ENCODE measurements at regions not wholly inside any gene's neighbourhood (a gene's known extent, or its start where the extent isn't known, plus 50 kb on each side); places are given as distances from the start of the nearest gene placed in this dataset.

- H3K4me3 ChIP-seq (ENCODE audit: low read length): no peak overlapping the region
- no peaks in the 10 kb centered on the region for H3K27me3 ChIP-seq (ENCODE audit: control insufficient read depth, insufficient read depth, low read length)
- no peak overlapping the region for H3K27ac ChIP-seq (ENCODE audit: low read length)
- no peaks in the 10 kb centered on the region for H3K9me3 ChIP-seq (ENCODE audit: control insufficient read depth, low read depth, low read length)
- no peaks in the 10 kb centered on the region for H3K36me3 ChIP-seq (ENCODE audit: control insufficient read depth, low read depth, low read length)
- H3K9ac ChIP-seq (ENCODE audit: low read length): no peak overlapping the region
- H3K4me1 ChIP-seq (ENCODE audit: control insufficient read depth, low read depth, low read length): no peaks in the 10 kb centered on the region
Measured at GRCh38 chr2:238638100-238638981, 209.5 kb upstream of the TWIST2 start.

GRCh38 chr2:238638982-238639628 is 208.8 kb upstream of the TWIST2 start:
- Histone ChIP-seq H3K4me3 (ENCODE audit: low read length) (no peak overlapping the region), H3K9me3 (ENCODE audit: control insufficient read depth, low read depth, low read length) (no peaks in the 10 kb centered on the region), H3K36me3 (ENCODE audit: control insufficient read depth, low read depth, low read length) (no peaks in the 10 kb centered on the region), H3K27ac (ENCODE audit: low read length) (no peak overlapping the region), H3K4me1 (ENCODE audit: control insufficient read depth, low read depth, low read length) (no peaks in the 10 kb centered on the region), H3K9ac (ENCODE audit: low read length) (no peak overlapping the region), H3K27me3 (ENCODE audit: control insufficient read depth, insufficient read depth, low read length) (no peaks in the 10 kb centered on the region)

- H3K36me3 ChIP-seq (ENCODE audit: control insufficient read depth, low read depth, low read length): no peaks in the 10 kb centered on the region
- H3K27me3 ChIP-seq (ENCODE audit: control insufficient read depth, insufficient read depth, low read length): no peaks in the 10 kb centered on the region
- H3K4me3 ChIP-seq (ENCODE audit: low read length): no peak overlapping the region
- no peaks in the 10 kb centered on the region for H3K9me3 ChIP-seq (ENCODE audit: control insufficient read depth, low read depth, low read length)
- no peak overlapping the region for H3K27ac ChIP-seq (ENCODE audit: low read length)
- no peak overlapping the region for H3K9ac ChIP-seq (ENCODE audit: low read length)
- H3K4me1 ChIP-seq (ENCODE audit: control insufficient read depth, low read depth, low read length): no peaks in the 10 kb centered on the region
Measured at GRCh38 chr2:238640486-238640885, 207.4 kb upstream of the TWIST2 start.

GRCh38 chr2:238642973-238643372 is 204.9 kb upstream of the TWIST2 start:
- Histone ChIP-seq H3K4me3 (ENCODE audit: low read length) (no peak overlapping the region), H3K27me3 (ENCODE audit: control insufficient read depth, insufficient read depth, low read length) (no peaks in the 10 kb centered on the region), H3K9ac (ENCODE audit: low read length) (no peak overlapping the region), H3K36me3 (ENCODE audit: control insufficient read depth, low read depth, low read length) (no peaks in the 10 kb centered on the region), H3K4me1 (ENCODE audit: control insufficient read depth, low read depth, low read length) (no peaks in the 10 kb centered on the region), H3K9me3 (ENCODE audit: control insufficient read depth, low read depth, low read length) (no peaks in the 10 kb centered on the region), H3K27ac (ENCODE audit: low read length) (no peak overlapping the region)

GRCh38 chr2:238643400-238643907 is 204.4 kb upstream of the TWIST2 start:
- H3K27ac ChIP-seq (ENCODE audit: low read length): no peak overlapping the region
- H3K9ac ChIP-seq (ENCODE audit: low read length): no peak overlapping the region
- no peaks in the 10 kb centered on the region for H3K36me3 ChIP-seq (ENCODE audit: control insufficient read depth, low read depth, low read length)
- H3K4me3 ChIP-seq (ENCODE audit: low read length): no peak overlapping the region
- H3K4me1 ChIP-seq (ENCODE audit: control insufficient read depth, low read depth, low read length): no peaks in the 10 kb centered on the region
- H3K27me3 ChIP-seq (ENCODE audit: control insufficient read depth, insufficient read depth, low read length): no peaks in the 10 kb centered on the region
- no peaks in the 10 kb centered on the region for H3K9me3 ChIP-seq (ENCODE audit: control insufficient read depth, low read depth, low read length)

GRCh38 chr2:238644095-238645081 is 203.5 kb upstream of the TWIST2 start:
- H3K27ac ChIP-seq (ENCODE audit: low read length): no peak overlapping the region

GRCh38 chr2:238645095-238645494 is 202.8 kb upstream of the TWIST2 start:
- Histone ChIP-seq H3K36me3 (ENCODE audit: control insufficient read depth, low read depth, low read length) (no peaks in the 10 kb centered on the region), H3K4me3 (ENCODE audit: low read length) (no peak overlapping the region), H3K27me3 (ENCODE audit: control insufficient read depth, insufficient read depth, low read length) (no peaks in the 10 kb centered on the region), H3K9ac (ENCODE audit: low read length) (no peak overlapping the region), H3K9me3 (ENCODE audit: control insufficient read depth, low read depth, low read length) (no peaks in the 10 kb centered on the region), H3K27ac (ENCODE audit: low read length) (no peak overlapping the region), H3K4me1 (ENCODE audit: control insufficient read depth, low read depth, low read length) (no peaks in the 10 kb centered on the region)

More at GRCh38 chr2:238644095-238645081, 203.5 kb upstream of the TWIST2 start:
- Histone ChIP-seq H3K27me3 (ENCODE audit: control insufficient read depth, insufficient read depth, low read length) (no peaks in the 10 kb centered on the region), H3K9me3 (ENCODE audit: control insufficient read depth, low read depth, low read length) (no peaks in the 10 kb centered on the region), H3K36me3 (ENCODE audit: control insufficient read depth, low read depth, low read length) (no peaks in the 10 kb centered on the region), H3K4me3 (ENCODE audit: low read length) (no peak overlapping the region), H3K9ac (ENCODE audit: low read length) (no peak overlapping the region), H3K4me1 (ENCODE audit: control insufficient read depth, low read depth, low read length) (no peaks in the 10 kb centered on the region)

GRCh38 chr2:238645716-238646115 is 202.2 kb upstream of the TWIST2 start:
- Histone ChIP-seq H3K9me3 (ENCODE audit: control insufficient read depth, low read depth, low read length) (no peaks in the 10 kb centered on the region), H3K36me3 (ENCODE audit: control insufficient read depth, low read depth, low read length) (no peaks in the 10 kb centered on the region), H3K9ac (ENCODE audit: low read length) (no peak overlapping the region), H3K27ac (ENCODE audit: low read length) (no peak overlapping the region), H3K4me1 (ENCODE audit: control insufficient read depth, low read depth, low read length) (no peaks in the 10 kb centered on the region), H3K4me3 (ENCODE audit: low read length) (no peak overlapping the region), H3K27me3 (ENCODE audit: control insufficient read depth, insufficient read depth, low read length) (no peaks in the 10 kb centered on the region)

GRCh38 chr2:238646281-238646680 is 201.6 kb upstream of the TWIST2 start:
- Histone ChIP-seq H3K27ac (ENCODE audit: low read length) (no peak overlapping the region), H3K36me3 (ENCODE audit: control insufficient read depth, low read depth, low read length) (no peaks in the 10 kb centered on the region), H3K9ac (ENCODE audit: low read length) (no peak overlapping the region), H3K9me3 (ENCODE audit: control insufficient read depth, low read depth, low read length) (no peaks in the 10 kb centered on the region), H3K27me3 (ENCODE audit: control insufficient read depth, insufficient read depth, low read length) (no peaks in the 10 kb centered on the region), H3K4me3 (ENCODE audit: low read length) (no peak overlapping the region), H3K4me1 (ENCODE audit: control insufficient read depth, low read depth, low read length) (no peaks in the 10 kb centered on the region)

- Histone ChIP-seq H3K27ac (ENCODE audit: low read length) (no peak overlapping the region), H3K9ac (ENCODE audit: low read length) (no peak overlapping the region), H3K4me3 (ENCODE audit: low read length) (no peak overlapping the region), H3K4me1 (ENCODE audit: control insufficient read depth, low read depth, low read length) (no peaks in the 10 kb centered on the region), H3K27me3 (ENCODE audit: control insufficient read depth, insufficient read depth, low read length) (no peaks in the 10 kb centered on the region), H3K36me3 (ENCODE audit: control insufficient read depth, low read depth, low read length) (no peaks in the 10 kb centered on the region), H3K9me3 (ENCODE audit: control insufficient read depth, low read depth, low read length) (no peaks in the 10 kb centered on the region)
Measured at GRCh38 chr2:238646803-238647202, 201.1 kb upstream of the TWIST2 start.

- no peak overlapping the region for H3K9ac ChIP-seq (ENCODE audit: low read length)
- no peaks in the 10 kb centered on the region for H3K9me3 ChIP-seq (ENCODE audit: control insufficient read depth, low read depth, low read length)
- H3K27ac ChIP-seq (ENCODE audit: low read length): no peak overlapping the region
- H3K36me3 ChIP-seq (ENCODE audit: control insufficient read depth, low read depth, low read length): no peaks in the 10 kb centered on the region
- no peaks in the 10 kb centered on the region for H3K4me1 ChIP-seq (ENCODE audit: control insufficient read depth, low read depth, low read length)
- no peak overlapping the region for H3K4me3 ChIP-seq (ENCODE audit: low read length)
- no peaks in the 10 kb centered on the region for H3K27me3 ChIP-seq (ENCODE audit: control insufficient read depth, insufficient read depth, low read length)
Measured at GRCh38 chr2:238649123-238649522, 198.8 kb upstream of the TWIST2 start.
